Fibroblast of pulmonary artery (primary cell): ENCODE measurements at regions not wholly inside any gene's neighbourhood (a gene's known extent, or its start where the extent isn't known, plus 50 kb on each side); places are given as distances from the start of the nearest gene placed in this dataset.

Experiments
- DNase-seq: peaks from one replicate; pipeline ENCODE4 v3.0.0-alpha.2; 2010; ENCODE audit warnings: low read depth
- H3K4me3 ChIP-seq: replicated peaks from 2 replicates; pipeline ENCODE4 v1.5.1; 2011; ENCODE audit warnings: low read depth, mild to moderate bottlenecking, control low read depth, low read length, moderate library complexity
- TF ChIP-seq, protein P1 (sequence below): IDR thresholded peaks from 2 replicates; pipeline ENCODE4 v1.5.1; 2011; ENCODE audit warnings: mild to moderate bottlenecking, control low read depth, low read length, inconsistent platforms; ENCODE audit errors: missing control alignments

- TF ChIP-seq, protein P1, sequence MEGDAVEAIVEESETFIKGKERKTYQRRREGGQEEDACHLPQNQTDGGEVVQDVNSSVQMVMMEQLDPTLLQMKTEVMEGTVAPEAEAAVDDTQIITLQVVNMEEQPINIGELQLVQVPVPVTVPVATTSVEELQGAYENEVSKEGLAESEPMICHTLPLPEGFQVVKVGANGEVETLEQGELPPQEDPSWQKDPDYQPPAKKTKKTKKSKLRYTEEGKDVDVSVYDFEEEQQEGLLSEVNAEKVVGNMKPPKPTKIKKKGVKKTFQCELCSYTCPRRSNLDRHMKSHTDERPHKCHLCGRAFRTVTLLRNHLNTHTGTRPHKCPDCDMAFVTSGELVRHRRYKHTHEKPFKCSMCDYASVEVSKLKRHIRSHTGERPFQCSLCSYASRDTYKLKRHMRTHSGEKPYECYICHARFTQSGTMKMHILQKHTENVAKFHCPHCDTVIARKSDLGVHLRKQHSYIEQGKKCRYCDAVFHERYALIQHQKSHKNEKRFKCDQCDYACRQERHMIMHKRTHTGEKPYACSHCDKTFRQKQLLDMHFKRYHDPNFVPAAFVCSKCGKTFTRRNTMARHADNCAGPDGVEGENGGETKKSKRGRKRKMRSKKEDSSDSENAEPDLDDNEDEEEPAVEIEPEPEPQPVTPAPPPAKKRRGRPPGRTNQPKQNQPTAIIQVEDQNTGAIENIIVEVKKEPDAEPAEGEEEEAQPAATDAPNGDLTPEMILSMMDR, result no peak
- DNase-seq, result no peak
- H3K4me3 ChIP-seq, result no peak overlapping the region
Measured at GRCh38 chr18:51429644-51430043, 232.2 kb upstream of the MEX3C start.

DNA sequence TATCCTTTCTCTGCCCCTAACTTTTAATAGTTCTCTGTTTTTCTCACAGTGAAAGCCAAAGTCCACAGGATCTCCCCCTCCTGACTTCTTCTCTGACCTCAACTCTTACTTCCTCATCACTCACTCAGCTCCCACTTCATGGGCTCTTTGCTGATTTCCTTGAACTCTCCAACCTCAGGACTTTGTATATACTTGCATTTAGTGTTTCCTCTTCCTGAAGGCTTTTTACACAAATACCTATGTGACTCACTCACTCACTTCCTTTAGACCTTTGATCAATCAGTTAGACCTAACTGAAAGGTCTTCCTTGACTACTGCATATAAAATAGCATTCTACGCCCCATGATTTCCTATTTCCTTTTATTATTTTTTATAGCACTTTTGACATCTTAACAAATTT, 233.1 kb upstream of the MEX3C start:
- H3K4me3 ChIP-seq, result no peak overlapping the region
- DNase-seq, result no peak
- TF ChIP-seq, protein P1, result no peak

GRCh38 chr18:51433296-51433695, 235.8 kb upstream of the MEX3C start:
- H3K4me3 ChIP-seq, result no peak overlapping the region
- TF ChIP-seq, protein P1, result no peak
- DNase-seq, result no peak

- TF ChIP-seq, protein P1, result no peak
- H3K4me3 ChIP-seq, result no peak overlapping the region
Measured at GRCh38 chr18:51433881-51434280, 236.4 kb upstream of the MEX3C start.

DNA sequence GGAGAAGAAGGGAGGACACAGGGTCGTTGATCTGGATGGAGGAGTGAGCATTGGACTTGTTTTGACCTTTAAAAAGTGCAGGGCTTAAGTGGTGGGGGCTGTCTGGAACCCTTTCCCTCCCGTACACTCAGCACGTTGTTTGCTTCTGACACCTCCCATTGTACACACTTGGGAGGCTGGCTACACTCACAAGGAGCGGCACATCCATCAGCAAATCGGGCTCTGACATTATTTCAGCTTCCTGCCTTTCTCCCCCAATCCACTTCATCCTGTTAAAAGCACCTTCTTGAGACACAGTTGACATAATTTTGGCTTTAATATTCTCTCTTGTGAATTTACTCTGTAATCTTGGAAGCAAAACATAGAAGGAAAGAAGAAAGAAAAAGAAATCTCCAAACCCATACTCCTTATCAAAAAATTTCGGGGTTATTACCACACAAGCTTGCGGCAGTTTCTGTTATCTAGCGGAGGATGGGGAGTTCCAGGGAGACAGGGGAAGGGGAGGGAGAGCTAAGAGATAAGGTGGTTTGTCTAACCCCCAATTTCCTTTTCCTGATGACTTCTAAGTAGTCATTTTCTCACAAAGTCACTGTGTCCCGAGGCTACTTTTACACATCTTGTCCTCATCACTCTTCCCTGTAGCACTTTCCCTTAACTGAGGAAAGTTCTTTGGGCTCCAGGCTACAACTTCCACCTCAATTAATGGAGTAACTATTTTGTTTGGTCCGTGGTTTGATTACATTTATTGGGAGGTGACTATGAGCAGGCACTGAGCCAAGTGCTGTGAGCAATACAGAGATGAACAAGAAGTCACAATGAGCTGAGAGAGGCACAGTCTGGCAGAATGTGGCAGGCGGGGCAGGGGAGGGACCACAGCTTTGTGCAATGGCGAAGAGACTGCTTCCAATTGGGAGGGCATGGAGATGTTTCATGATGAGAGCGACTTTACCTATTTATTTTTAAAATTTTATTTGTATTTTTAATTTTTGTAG, 240.1 kb upstream of the MEX3C start:
- TF ChIP-seq, protein P1, result no peak
- peak; percentile 58 for DNase-seq
- peak overlapping the region; percentile 43 for H3K4me3 ChIP-seq

More at GRCh38 chr18:51433881-51434280, 236.4 kb upstream of the MEX3C start:
- DNase-seq, result no peak

- no peak overlapping the region for H3K4me3 ChIP-seq
- DNase-seq, result no peak
- TF ChIP-seq, protein P1, result no peak
Measured at GRCh38 chr18:51438797-51439350, 241.4 kb upstream of the MEX3C start.
